WERI-Rb-1 (cell line): ENCODE measurements at regions not wholly inside any gene's neighbourhood (a gene's known extent, or its start where the extent isn't known, plus 50 kb on each side); places are given as distances from the start of the nearest gene placed in this dataset.

Experiments used
- DNase-seq: peaks from one replicate; pipeline ENCODE4 v3.0.0-alpha.2; 2020
- H3K27ac ChIP-seq: fragments of 250-450 bp; sonication (Bioruptor Pico); 2 replicates; pipeline ENCODE4 v1.5.1; 2020; ENCODE audit warnings: mild to moderate bottlenecking, moderate library complexity
- H3K27me3 ChIP-seq: fragments of 250-450 bp; sonication (Bioruptor Pico); 2 replicates; pipeline ENCODE4 v1.5.1; 2021; ENCODE audit warnings: mild to moderate bottlenecking, low read depth, moderate library complexity; ENCODE audit not compliant: insufficient read depth, severe bottlenecking
- H3K36me3 ChIP-seq: fragments of 250-450 bp; sonication (Bioruptor Pico); 2 replicates; pipeline ENCODE4 v1.5.1; 2020; ENCODE audit warnings: mild to moderate bottlenecking, moderate library complexity
- H3K4me3 ChIP-seq: 2 replicates; pipeline ENCODE4 v1.5.1; 2011; ENCODE audit warnings: low read depth, mild to moderate bottlenecking, control low read depth, low read length
- H3K9me3 ChIP-seq: fragments of 250-450 bp; sonication (Bioruptor Pico); 2 replicates; pipeline ENCODE4 v1.5.1; 2021; ENCODE audit warnings: mild to moderate bottlenecking, moderate library complexity; ENCODE audit not compliant: severe bottlenecking
- CTCF ChIP-seq: IDR thresholded peaks from 2 replicates; pipeline ENCODE4 v1.5.1; 2011; ENCODE audit warnings: low read depth, mild to moderate bottlenecking, control low read depth, inconsistent platforms, low read length

GRCh38 chr5:135222171-135222681 lies 176.8 kb downstream of the MACROH2A1 start:
- DNase-seq, result peak; percentile 3
- H3K36me3 ChIP-seq, result no peaks in the 10 kb centered on the region
- no peaks in the 10 kb centered on the region for H3K27me3 ChIP-seq
- H3K4me3 ChIP-seq, result no peak overlapping the region
- H3K9me3 ChIP-seq, result no peaks in the 10 kb centered on the region
- TF ChIP-seq CTCF, result no peak
- no peak overlapping the region for H3K27ac ChIP-seq

- Histone ChIP-seq H3K9me3 (no peaks in the 10 kb centered on the region), H3K27me3 (no peaks in the 10 kb centered on the region), H3K27ac (no peak overlapping the region), H3K4me3 (no peak overlapping the region), H3K36me3 (no peaks in the 10 kb centered on the region)
- peak; percentile 0 for DNase-seq
- TF ChIP-seq CTCF, result no peak
Measured at GRCh38 chr5:135221696-135222095, 177.3 kb downstream of the MACROH2A1 start.

- Histone ChIP-seq H3K27me3 (no peaks in the 10 kb centered on the region), H3K9me3 (no peaks in the 10 kb centered on the region), H3K4me3 (no peak overlapping the region), H3K36me3 (no peaks in the 10 kb centered on the region), H3K27ac (no peak overlapping the region)
- TF ChIP-seq CTCF, result no peak
- DNase-seq, result peak; percentile 1
Measured at GRCh38 chr5:135221187-135221473, 177.9 kb downstream of the MACROH2A1 start.

GRCh38 chr5:135220394-135221186 lies 178.4 kb downstream of the MACROH2A1 start:
- Histone ChIP-seq H3K9me3 (no peaks in the 10 kb centered on the region), H3K4me3 (no peak overlapping the region), H3K27ac (no peak overlapping the region), H3K36me3 (no peaks in the 10 kb centered on the region), H3K27me3 (no peaks in the 10 kb centered on the region)
- no peak for TF ChIP-seq CTCF
- peak; percentile 4 for DNase-seq

GRCh38 chr5:135219868-135220267 lies 179.2 kb downstream of the MACROH2A1 start:
- no peaks in the 10 kb centered on the region for H3K36me3 ChIP-seq
- no peak for TF ChIP-seq CTCF
- peak; percentile 6 for DNase-seq
- H3K27me3 ChIP-seq, result no peaks in the 10 kb centered on the region
- no peak overlapping the region for H3K27ac ChIP-seq
- no peaks in the 10 kb centered on the region for H3K9me3 ChIP-seq
- no peak overlapping the region for H3K4me3 ChIP-seq
